GM12878 (cell line): ENCODE measurements at regions not wholly inside any gene's neighbourhood (a gene's known extent, or its start where the extent isn't known, plus 50 kb on each side); places are given as distances from the start of the nearest gene placed in this dataset.

Source experiments
- ATAC-seq: fragments of 200-7000 bp; cut with Tn5 transposase; 3 replicates; pipeline ENCODE4 v1.9.1; 2020; ENCODE audit warnings: mild to moderate bottlenecking, moderate library complexity
- BruUV-seq: library from RNA; stranded (reverse); fragments of 400-500 nt; replicated peaks from 2 replicates; lab custom pipeline; 2021; lab: Mats Ljungman, UMichigan
- CTCF ChIA-PET: fragments of 300-600 bp; sonication (Branson Sonifier 250); formaldehyde crosslinking; extraction: SDS; loops from one replicate; lab custom pipeline; 2021; ENCODE audit warnings: inconsistent platforms; lab: Yijun Ruan, JAX
- POLR2A ChIA-PET: fragments of 350-600 bp; formaldehyde crosslinking; extraction: SDS; loops from one replicate; lab custom pipeline; 2021; ENCODE audit warnings: inconsistent platforms; lab: Charles Lee
- RAD21 ChIA-PET: fragments of 300-600 bp; sonication (Branson Sonifier 250); formaldehyde crosslinking; loops from one replicate; lab custom pipeline; 2023; ENCODE audit warnings: antibody characterized with exemption; ENCODE audit not compliant: unreplicated experiment; lab: Charles Lee
- SMC1A ChIA-PET: fragments of 300-600 bp; sonication (Branson Sonifier 250); formaldehyde crosslinking; loops from one replicate; lab custom pipeline; 2023; ENCODE audit not compliant: unreplicated experiment, uncharacterized antibody; lab: Charles Lee
- DNase-seq: peaks from one replicate; pipeline ENCODE4 v3.0.0-alpha.2; 2011; ENCODE audit warnings: low read depth, low spot score
- FAIRE-seq: peaks from 3 replicates; lab custom pipeline; 2011; peaks lifted over from hg19 to GRCh38; lab: Jason Lieb, UNC
- H2AFZ ChIP-seq: 2 replicates; pipeline ENCODE4 v1.6.0; 2011; ENCODE audit warnings: low read depth, low read length, control low read depth; ENCODE audit not compliant: control insufficient read depth
- H3K27ac ChIP-seq: 2 replicates; pipeline ENCODE4 v1.5.1; 2011; ENCODE audit warnings: control low read depth; ENCODE audit not compliant: control insufficient read depth, insufficient read depth
- H3K27me3 ChIP-seq, 2 experiments: replicated peaks in 1 of 2; 2 replicates each; pipeline versions ENCODE4 v1.6.0 to v1.6.1; 2011; ENCODE audit warnings: low read length in 1 of 2; ENCODE audit not compliant: control insufficient read depth in 2 of 2, insufficient read depth in 2 of 2
- H3K36me3 ChIP-seq, 2 experiments: 2 replicates each; pipeline ENCODE4 v1.5.1; 2011; ENCODE audit warnings: low read length in 1 of 2; ENCODE audit not compliant: control insufficient read depth in 2 of 2, insufficient read depth in 2 of 2
- H3K4me1 ChIP-seq: 2 replicates; pipeline ENCODE4 v1.6.1; 2011; ENCODE audit warnings: mild to moderate bottlenecking, low read length, moderate library complexity, mixed read lengths; ENCODE audit not compliant: control insufficient read depth, insufficient read depth
- H3K4me2 ChIP-seq: 2 replicates; pipeline ENCODE4 v1.6.0; 2011; ENCODE audit warnings: control low read depth; ENCODE audit not compliant: control insufficient read depth, insufficient read depth
- H3K4me3 ChIP-seq: fragments of 200-600 bp; sonication (generic); 2 replicates; pipeline ENCODE4 v1.5.1; 2016
- H3K79me2 ChIP-seq: 2 replicates; pipeline ENCODE4 v1.6.0; 2011; ENCODE audit warnings: low read length; ENCODE audit not compliant: control insufficient read depth, insufficient read depth
- H3K9ac ChIP-seq: 2 replicates; pipeline ENCODE4 v1.8.0; 2011; ENCODE audit warnings: low read length, control low read depth, mixed read lengths; ENCODE audit not compliant: control insufficient read depth, insufficient read depth
- H3K9me3 ChIP-seq: replicated peaks from 3 replicates; pipeline ENCODE4 v1.5.1; 2011; ENCODE audit warnings: mild to moderate bottlenecking, low read length; ENCODE audit not compliant: control insufficient read depth, insufficient read depth
- H4K20me1 ChIP-seq: 2 replicates; pipeline ENCODE4 v1.6.0; 2011; ENCODE audit not compliant: control insufficient read depth, insufficient read depth
- CHD2 ChIP-seq: IDR thresholded peaks from 2 replicates; pipeline ENCODE4 v1.6.1; 2011; ENCODE audit warnings: low read depth, low read length, improper control_type of control experiment, borderline replicate concordance
- E2F8 ChIP-seq: fragments of 450-650 bp; IDR thresholded peaks from 2 replicates; pipeline ENCODE4 v1.6.1; 2018; ENCODE audit warnings: mild to moderate bottlenecking, low read depth, moderate library complexity; ENCODE audit not compliant: partially characterized antibody
- EP300 ChIP-seq, 2 experiments: fragments of 150-350 bp in 1 of 2; IDR thresholded peaks; 2 replicates each; pipeline ENCODE4 v1.6.1; 2011 to 2012; ENCODE audit warnings: low read depth in 2 of 2, low read length in 2 of 2, borderline replicate concordance in 1 of 2, improper control_type of control experiment in 1 of 2, inconsistent platforms in 1 of 2; ENCODE audit not compliant: control insufficient read depth in 1 of 2
- ESRRA ChIP-seq: IDR thresholded peaks from 2 replicates; pipeline ENCODE4 v1.6.1; 2012; ENCODE audit warnings: mild to moderate bottlenecking, low read length, improper control_type of control experiment
- FOXK2 ChIP-seq: fragments of 450-650 bp; IDR thresholded peaks from 2 replicates; pipeline ENCODE4 v1.6.1; 2017; ENCODE audit warnings: mild to moderate bottlenecking, moderate library complexity
- HDAC2 ChIP-seq: fragments of 200-600 bp; sonication (generic); IDR thresholded peaks from 2 replicates; pipeline ENCODE4 v1.6.1; 2017
- LARP7 ChIP-seq: fragments of 450-650 bp; IDR thresholded peaks from 2 replicates; pipeline ENCODE4 v1.6.1; 2017; ENCODE audit warnings: mild to moderate bottlenecking
- NR2F1 ChIP-seq: fragments of 450-650 bp; conservative IDR thresholded peaks from 2 replicates; pipeline ENCODE4 v1.6.1; 2017; ENCODE audit warnings: mild to moderate bottlenecking
- POLR2AphosphoS2 ChIP-seq: IDR thresholded peaks from 2 replicates; pipeline ENCODE4 v1.6.1; 2011; ENCODE audit warnings: low read depth, mild to moderate bottlenecking, low read length, improper control_type of control experiment, moderate library complexity
- RBBP5 ChIP-seq: fragments of 200-600 bp; sonication (generic); conservative IDR thresholded peaks from 2 replicates; pipeline ENCODE4 v1.6.1; 2016
- RELA ChIP-seq: fragments of 450-650 bp; IDR thresholded peaks from 2 replicates; pipeline ENCODE4 v1.8.0; 2014; ENCODE audit warnings: borderline replicate concordance; ENCODE audit not compliant: partially characterized antibody
- RUNX3 ChIP-seq: IDR thresholded peaks from 2 replicates; pipeline ENCODE4 v1.6.1; 2012; ENCODE audit warnings: low read length, inconsistent platforms
- SREBF2 ChIP-seq: IDR thresholded peaks from 2 replicates; pipeline ENCODE4 v1.6.1; 2012; ENCODE audit warnings: mild to moderate bottlenecking, low read length
- TCF3 ChIP-seq: IDR thresholded peaks from 2 replicates; pipeline ENCODE4 v1.6.1; 2012; ENCODE audit warnings: low read depth, mild to moderate bottlenecking, low read length, borderline replicate concordance; ENCODE audit not compliant: insufficient read depth
- WGBS: methylation state at CpG from one replicate; pipeline ENCODE4 v1.1.6; 2016; ENCODE audit warnings: low lambda C conversion rate; ENCODE audit not compliant: insufficient replicate concordance, insufficient coverage; ENCODE audit errors: missing lambda C conversion rate; 5-methylcytosine and 5-hydroxymethylcytosine counted together
- in situ Hi-C: fragments of 300-500 bp; cut with MboI; formaldehyde crosslinking; loops from 9 replicates; pipeline ENCODE4 v1.14.3; 2018; ENCODE audit warnings: mixed read lengths
- intact Hi-C: fragments of 100-400 bp; cut with micrococcal nuclease; formaldehyde crosslinking; loops from one replicate; pipeline ENCODE4 v1.14.2; 2022; ENCODE audit not compliant: unreplicated experiment
- TF ChIP-seq, protein P1 (sequence below): IDR thresholded peaks from 2 replicates; pipeline ENCODE4 v1.6.1; 2011; ENCODE audit warnings: low read depth, mild to moderate bottlenecking, low read length, moderate library complexity, borderline replicate concordance; ENCODE audit errors: extremely low read depth

DNA sequence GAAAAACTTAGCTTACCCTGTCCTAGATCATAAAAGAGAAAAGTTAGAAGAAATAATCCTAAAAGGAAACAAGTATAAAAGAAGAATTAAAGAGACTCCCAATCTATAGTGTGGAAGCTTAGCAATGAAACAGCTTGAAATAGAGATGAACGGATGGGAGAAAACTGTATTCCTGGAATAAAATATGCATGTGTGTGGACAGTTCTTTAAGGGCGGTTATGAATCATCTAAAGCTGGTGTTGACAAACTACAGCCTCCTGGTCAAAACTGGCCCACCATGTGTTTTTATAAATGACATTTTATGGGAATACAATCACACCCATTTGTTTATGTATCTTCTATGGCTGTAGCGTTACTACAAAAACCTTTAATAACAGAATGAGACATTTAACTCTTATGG is 69.4 kb downstream of the OR13H1 start:
- in situ Hi-C loops = no loop called here
- SMC1A ChIA-PET = interaction anchor here (1.2 to 1.6 kb wide), 2 partner anchors 10 to 193 kb away, joined by 3 read pairs; no protein-coding TSS in a partner anchor
- BruUV-seq = no TSS peak
- Histone ChIP-seq H3K36me3 (no peaks in the 10 kb centered on the region), H2AFZ (no peak overlapping the region), H3K27me3 (no peaks in the 10 kb centered on the region; a peak in 1 of 4 replicates), H3K79me2 (no peaks in the 10 kb centered on the region), H3K4me2 (no peak overlapping the region), H3K27ac (no peak overlapping the region), H3K4me1 (no peaks in the 10 kb centered on the region), H4K20me1 (no peaks in the 10 kb centered on the region), H3K9ac (no peak overlapping the region), H3K9me3 (no peaks in the 10 kb centered on the region), H3K4me3 (no peak overlapping the region)
- FAIRE-seq (no peak), DNase-seq (no peak), ATAC-seq (no peak)
- CTCF ChIA-PET = no interaction called here
- POLR2A ChIA-PET = no interaction called here
- WGBS = 35% methylated on average over 3 of the region's 3 CpGs
- intact Hi-C loops = no loop called here
- RAD21 ChIA-PET = no interaction called here
- TF ChIP-seq FOXK2 = no peak
- TF ChIP-seq SREBF2 = no peak

- ChIA-PET CTCF (no interaction called here), RAD21 (no interaction called here), POLR2A (no interaction called here), SMC1A (interaction anchor here (1.6 kb wide), 1 partner anchor 9 kb away, joined by 3 read pairs; no protein-coding TSS in a partner anchor)
- Histone ChIP-seq H3K27me3 (no peaks in the 10 kb centered on the region; a peak in 1 of 4 replicates), H3K4me2 (no peak overlapping the region), H3K4me1 (no peaks in the 10 kb centered on the region), H3K4me3 (no peak overlapping the region), H3K79me2 (no peaks in the 10 kb centered on the region), H3K9me3 (no peaks in the 10 kb centered on the region), H4K20me1 (no peaks in the 10 kb centered on the region), H3K36me3 (no peaks in the 10 kb centered on the region), H2AFZ (no peak overlapping the region), H3K27ac (no peak overlapping the region), H3K9ac (no peak overlapping the region)
- TF ChIP-seq, protein P1, sequence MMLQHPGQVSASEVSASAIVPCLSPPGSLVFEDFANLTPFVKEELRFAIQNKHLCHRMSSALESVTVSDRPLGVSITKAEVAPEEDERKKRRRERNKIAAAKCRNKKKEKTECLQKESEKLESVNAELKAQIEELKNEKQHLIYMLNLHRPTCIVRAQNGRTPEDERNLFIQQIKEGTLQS = no peak
- TF ChIP-seq E2F8 (no peak), HDAC2 (no peak), EP300 (IDR thresholded peaks at IDR 0.05; ENCODE audit: borderline replicate concordance in 1 of 2, control insufficient read depth in 1 of 2, low read depth in 2 of 2, low read length in 2 of 2) (no peak), ESRRA (no peak), POLR2AphosphoS2 (no peak), CHD2 (no peak), RELA (no peak), RUNX3 (no peak), LARP7 (no peak), NR2F1 (no peak), TCF3 (no peak), RBBP5 (no peak)
- BruUV-seq = no TSS peak
- no peak for DNase-seq
- ATAC-seq = no peak
- intact Hi-C loops (no loop called here), in situ Hi-C loops (no loop called here)
- 0% methylated on average over 2 of the region's 2 CpGs for WGBS
- no peak for FAIRE-seq
These were observed 70.4 kb downstream of the OR13H1 start for GRCh38 chrX:131614241-131614640.
